ENCODE measurements at regions not wholly inside any gene's neighbourhood (a gene's known extent, or its start where the extent isn't known, plus 50 kb on each side); places are given as distances from the start of the nearest gene placed in this dataset.

GRCh38 chr3:106083207-106083606 is 214.4 kb upstream of the CBLB start:
- TF ChIP-seq EP300 (IDR thresholded peaks at IDR 0.05) (no peak), CTCF (IDR thresholded peaks at IDR 0.05) (no peak), POLR2A (IDR thresholded peaks at IDR 0.05) (no peak)

Data from upper lobe of left lung (tissue), 4 donors.